ENCODE measurements at regions not wholly inside any gene's neighbourhood (a gene's known extent, or its start where the extent isn't known, plus 50 kb on each side); places are given as distances from the start of the nearest gene placed in this dataset.

DNA sequence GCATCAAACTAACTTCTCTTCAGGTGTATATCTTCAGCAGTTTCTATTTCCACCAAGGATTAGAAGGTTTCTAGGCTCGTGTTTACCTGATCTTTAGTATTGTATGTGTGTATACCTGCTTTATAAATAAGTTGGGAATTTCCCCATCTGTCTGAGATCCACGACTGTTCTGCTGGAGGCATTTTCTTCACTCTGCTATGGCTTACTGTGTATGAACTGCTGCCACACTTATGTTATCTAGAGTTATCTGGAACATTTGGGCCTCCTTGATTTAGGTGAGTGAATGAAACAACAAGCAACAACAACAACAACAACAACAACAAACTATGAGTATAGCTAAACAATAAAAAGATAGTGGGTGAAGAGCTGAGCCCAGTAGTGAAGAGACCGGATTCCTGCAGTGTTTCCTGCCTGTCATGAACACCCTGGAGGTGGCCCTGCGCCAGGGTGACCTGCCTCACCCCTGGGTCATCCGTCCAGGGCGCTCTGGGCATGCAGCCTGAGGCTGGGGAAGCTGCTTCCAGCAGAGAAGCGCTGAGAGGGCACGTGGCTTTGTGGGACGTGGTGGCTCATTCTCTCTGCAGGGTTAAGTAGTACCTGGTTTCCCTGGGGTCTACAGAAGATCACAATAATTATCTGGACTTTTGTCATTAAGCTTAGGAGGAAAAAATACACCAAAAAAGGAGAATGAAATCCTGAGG is 56.1 kb upstream of the GATA6 start:
- peak; percentile 8 for DNase-seq (ENCODE audit: low read depth)

DNA sequence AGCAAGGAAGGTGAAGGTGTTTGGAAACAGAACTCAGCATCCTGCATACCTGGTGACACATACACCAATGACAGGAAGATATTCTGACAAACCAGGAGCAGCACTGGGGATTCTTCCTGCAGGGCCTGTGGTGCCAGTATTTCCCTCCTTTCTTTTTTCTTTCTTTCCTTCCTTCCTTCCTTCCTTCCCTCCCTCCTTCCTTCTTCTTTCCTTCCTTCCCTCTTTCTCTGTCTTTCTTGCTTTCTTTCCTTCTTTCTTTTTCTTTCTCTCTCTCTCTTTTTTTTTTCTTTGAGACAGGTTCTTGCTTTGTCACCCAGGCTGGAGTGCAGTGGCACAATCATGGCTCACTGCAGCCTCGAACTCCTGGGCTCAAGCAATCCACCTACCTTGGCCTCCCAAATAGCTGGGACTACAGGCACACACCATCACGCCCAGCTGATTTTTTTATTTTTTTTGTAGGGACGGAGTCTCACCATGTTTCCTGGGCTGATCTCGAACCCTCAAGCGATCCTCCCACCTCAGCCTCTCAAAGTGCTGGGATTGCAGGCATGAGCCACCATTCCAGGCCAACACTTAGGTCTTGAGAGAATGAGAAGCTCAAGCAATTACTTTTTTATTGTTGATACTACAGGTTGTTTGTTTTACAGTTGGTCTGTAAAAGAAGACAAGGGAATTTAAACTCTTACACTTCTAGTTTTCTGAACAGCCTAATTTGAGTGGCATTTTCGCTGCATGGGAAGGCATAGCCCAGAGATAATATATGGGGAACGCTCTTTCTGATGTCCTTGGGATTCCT is 54.7 kb upstream of the GATA6 start:
- no peak for DNase-seq (ENCODE audit: low read depth)

DNA sequence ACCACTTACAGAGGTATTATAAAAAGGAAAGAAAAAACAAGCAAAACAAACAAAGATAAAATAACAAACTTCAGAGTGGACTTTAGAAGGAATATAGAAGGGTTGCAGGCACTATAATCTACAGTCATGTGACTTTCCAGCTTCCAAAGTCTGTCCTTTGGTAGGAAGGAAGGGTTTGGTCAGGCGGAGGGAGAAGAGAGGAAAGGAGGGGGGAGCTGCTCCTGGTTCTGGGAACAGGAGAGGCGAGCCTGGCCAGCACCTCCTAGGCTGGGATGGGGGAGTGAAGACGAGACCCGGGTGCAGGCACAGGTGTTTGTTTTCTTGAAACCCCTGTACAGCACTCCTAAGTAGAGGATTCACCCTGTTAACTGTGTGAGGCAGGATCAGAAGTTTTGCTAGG is 53.8 kb upstream of the GATA6 start:
- DNase-seq (ENCODE audit: low read depth), result no peak
